Renal cortex interstitium (tissue), 11 donors: ENCODE measurements at regions not wholly inside any gene's neighbourhood (a gene's known extent, or its start where the extent isn't known, plus 50 kb on each side); places are given as distances from the start of the nearest gene placed in this dataset.

Experiments
- DNase-seq, 11 donors: peaks; one replicate each; pipeline ENCODE4 v3.0.0-alpha.2; 2013; ENCODE audit warnings: low read depth in 9 of 11, low spot score in 4 of 11; ENCODE audit errors: extremely low read depth in 1 of 11

- peak in 1 of 11 donors; percentile 3 for DNase-seq
These were observed 93.5 kb downstream of the PUS7L start for GRCh38 chr12:43665091-43665490.

DNA sequence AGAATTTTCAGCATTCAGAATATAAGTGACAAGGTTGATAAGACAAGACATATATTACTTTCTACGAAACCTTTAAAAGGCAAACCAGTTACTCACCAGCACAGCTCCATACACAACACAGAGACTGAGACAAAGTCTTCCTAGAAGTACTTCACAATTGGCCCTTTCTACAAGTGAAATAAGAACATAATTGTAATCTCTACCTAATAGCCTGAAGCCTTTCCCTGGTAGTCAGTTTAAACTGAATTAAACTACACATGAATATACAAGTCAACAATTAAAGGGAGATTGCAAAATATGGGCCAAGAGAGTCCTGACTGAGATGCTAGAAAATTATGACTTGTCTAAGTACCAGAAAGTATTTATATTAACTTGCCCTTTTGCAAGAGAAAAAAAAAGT is 95.9 kb downstream of the PUS7L start:
- no peak for DNase-seq

DNA sequence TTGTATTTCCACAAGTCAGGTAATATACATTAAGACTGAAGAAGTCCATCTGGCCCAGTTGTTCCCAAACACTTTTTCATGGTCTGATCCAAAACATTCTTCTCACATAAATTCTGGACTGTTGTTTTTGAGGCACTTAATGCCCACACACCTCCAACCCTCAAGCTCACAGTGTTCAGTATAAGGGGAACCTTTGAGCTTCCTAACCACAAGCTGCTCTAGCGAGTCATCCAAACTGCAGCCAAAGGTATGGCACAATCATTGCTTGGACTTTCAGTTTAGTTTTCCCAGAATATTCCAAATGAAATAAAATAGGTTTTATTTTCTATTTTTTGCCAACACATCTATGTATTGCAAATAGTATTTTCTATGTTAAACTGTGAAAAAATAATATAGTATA is 103.0 kb downstream of the PUS7L start:
- no peak for DNase-seq

DNA sequence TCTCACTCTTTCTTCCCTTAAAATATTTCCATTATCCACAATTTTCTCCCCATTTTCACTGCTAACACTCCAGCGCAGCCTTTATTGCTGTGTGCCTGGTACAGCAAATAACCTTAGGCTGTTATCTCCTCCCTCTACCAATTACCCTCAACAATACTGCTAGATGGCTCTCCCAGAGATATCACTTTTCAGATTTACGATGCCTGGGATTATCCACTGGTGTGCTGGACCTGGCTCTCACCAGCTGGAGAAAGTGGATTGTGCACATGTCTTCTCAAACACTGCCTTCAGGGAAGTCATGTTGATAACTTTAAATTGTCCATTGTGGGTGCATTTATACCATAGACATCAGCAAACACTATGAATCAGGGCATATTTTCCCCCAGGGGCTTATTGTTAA is 101.9 kb upstream of the ADAMTS20 start:
- DNase-seq: no peak

DNA sequence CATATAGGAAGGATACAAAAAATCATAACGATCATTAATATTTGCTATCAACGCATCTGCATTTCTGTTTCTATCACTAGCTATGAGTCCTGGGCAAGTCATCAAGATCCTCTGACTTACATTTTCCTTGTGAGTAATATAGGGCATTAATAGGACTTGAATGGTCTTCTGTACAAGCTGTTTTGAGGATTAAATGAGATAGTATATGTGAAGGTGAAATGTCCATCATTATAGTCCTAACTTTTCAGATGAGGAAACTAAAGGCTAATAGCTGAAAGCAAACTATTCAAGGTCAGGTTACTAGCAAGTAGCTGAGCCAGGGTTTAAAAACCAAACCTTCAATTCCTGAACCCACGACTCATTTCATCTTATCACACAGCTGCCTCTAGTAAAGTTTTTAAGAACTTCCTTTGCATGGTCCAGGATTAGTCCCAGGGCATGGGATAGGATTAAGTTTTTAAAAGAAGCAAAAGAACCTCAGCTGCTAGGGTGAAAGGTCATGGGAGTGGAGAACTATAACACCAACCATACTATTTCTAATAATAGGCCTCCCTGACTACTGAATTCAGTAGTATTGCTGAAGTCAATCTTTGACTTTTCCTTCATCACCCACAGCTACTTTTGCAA is 101.4 kb upstream of the ADAMTS20 start:
- no peak for DNase-seq

DNA sequence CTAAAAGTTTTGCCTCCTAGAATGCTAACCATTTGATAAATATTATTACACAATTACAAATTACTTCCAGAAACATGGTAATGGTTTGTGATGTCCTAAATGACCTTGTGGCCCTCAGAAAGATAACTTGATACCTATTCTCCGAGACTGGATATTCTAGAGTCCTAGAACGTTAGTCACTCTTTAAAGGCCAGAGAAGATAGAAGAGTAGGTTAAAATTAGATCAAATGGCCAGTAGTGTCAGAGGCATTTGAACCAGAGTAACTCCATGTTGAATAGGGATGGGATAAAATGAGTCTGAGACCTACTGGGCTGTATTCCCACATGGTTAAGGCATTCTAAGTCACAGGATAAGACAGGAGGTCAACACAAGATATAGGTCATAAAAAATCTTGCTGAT is 96.6 kb upstream of the ADAMTS20 start:
- DNase-seq: no peak

- DNase-seq: no peak
These were observed 86.8 kb upstream of the ADAMTS20 start for GRCh38 chr12:43638806-43639205.

DNA sequence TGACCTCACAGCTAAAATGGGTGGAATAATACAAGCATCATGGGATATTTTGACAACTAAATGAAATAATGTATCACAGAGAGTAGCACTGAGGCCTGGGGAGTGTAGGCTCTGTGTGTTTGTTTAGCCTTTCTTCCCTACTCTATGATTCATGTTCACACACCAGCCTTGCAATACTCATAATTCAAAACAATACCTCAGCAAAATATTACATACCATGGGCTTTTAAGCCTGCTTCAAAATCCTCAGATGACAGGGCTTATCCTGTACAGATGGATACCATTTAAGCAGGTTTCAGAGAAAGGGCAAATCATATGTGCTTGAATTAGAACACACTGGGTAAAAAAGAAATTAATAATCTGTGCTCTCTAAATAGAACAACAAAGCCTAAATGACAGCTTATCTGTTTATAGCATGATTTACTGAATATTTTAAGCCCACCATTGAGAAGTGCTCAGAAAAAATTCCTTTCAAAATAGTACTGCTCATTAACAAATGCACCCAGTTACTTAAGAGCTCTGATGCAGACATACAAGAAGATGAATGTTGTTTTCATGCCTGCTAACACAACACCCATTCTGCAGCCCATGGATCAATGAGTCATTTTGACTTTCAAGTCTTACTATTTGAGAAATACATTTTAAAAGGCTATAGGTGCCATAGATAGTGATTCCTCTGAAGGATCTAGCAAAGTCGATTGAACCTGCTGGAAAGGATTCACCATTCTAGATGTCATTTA is 84.9 kb upstream of the ADAMTS20 start:
- DNase-seq: no peak

- no peak for DNase-seq
These were observed 69.3 kb upstream of the ADAMTS20 start for GRCh38 chr12:43621262-43621661.

- no peak for DNase-seq
These were observed 50.7 kb upstream of the ADAMTS20 start for GRCh38 chr12:43602738-43603137.
